LNCAP (cell line): ENCODE measurements at regions not wholly inside any gene's neighbourhood (a gene's known extent, or its start where the extent isn't known, plus 50 kb on each side); places are given as distances from the start of the nearest gene placed in this dataset.

ENCODE experiments used
- CTCF ChIP-seq: fragments of 450-650 bp; IDR thresholded peaks from 2 replicates; pipeline ENCODE4 v1.5.1; 2017; ENCODE audit warnings: mild to moderate bottlenecking

DNA sequence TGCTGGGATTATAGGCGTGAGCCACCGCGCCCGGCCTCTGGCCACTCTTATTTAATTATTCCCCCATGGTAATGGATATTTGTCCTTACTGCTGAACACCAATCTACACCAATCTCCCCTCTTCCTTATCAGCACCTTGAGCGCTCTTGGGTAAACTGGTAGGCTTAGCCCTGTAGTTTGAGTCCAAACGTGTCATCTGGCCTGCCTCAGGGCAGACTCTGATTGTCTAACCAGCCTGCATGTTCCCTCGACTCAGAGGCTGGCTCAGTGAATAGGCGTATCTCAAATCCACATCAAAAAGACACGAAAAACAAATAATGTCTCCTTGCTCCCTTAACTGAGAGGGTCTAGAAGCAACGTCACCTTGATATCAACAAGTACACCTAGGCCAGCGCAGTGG lies 260.9 kb downstream of the TFAP2C start:
- no peak for TF ChIP-seq CTCF

DNA sequence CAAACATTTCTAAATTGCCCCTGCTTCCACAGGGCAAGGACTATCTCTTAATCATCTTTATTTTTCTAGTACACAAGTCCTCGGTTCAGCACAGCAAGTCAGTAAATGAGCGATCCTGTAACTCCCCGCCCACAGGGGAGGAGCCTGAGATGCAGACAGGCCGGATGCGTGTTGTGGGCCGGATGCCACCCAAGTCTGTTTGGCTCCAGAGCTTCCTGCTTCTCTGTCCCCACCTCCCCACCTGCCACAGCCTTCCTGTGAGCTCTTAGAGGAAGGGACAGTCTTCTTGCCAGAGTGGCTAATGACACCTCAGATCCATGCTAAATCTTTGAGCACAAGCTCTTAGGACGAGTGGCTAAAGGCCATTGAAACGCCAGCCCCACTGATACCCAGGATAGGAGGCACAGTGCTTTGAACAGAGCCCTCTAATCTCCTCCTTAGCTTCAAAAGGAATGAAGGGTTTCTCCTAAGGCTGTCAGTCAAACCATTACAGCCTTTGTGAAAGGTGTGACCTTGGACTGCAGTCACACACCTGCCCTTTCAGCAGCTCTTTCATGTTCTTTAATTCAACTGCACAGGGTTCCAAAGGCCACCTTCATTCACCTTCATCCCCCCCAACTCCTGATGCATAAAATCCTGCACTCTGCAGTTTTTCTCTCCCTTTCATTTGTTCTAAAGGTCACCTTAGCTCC lies 264.3 kb downstream of the TFAP2C start:
- TF ChIP-seq CTCF: no peak

DNA sequence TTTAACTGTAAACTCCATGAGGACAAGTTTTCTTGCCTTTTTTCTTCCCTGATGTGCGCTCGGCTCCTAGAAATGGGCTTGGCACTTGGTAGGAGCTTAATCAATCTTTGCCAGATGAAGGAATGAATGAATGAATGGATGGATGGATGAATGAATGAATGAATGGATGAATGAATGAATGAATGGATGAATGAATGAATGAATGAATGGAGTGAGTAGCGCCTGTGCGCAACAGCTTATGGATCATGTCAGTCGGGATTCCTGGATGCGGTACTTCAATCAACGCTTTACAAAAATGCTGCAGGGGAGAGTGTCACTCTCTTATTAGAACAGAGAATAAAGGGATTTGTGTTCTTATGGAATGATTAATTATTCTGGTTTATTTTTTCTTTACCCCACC lies 267.3 kb downstream of the TFAP2C start:
- TF ChIP-seq CTCF: no peak

- no peak for TF ChIP-seq CTCF
Measured at GRCh38 chr20:56897318-56897957, 268.3 kb downstream of the TFAP2C start.

DNA sequence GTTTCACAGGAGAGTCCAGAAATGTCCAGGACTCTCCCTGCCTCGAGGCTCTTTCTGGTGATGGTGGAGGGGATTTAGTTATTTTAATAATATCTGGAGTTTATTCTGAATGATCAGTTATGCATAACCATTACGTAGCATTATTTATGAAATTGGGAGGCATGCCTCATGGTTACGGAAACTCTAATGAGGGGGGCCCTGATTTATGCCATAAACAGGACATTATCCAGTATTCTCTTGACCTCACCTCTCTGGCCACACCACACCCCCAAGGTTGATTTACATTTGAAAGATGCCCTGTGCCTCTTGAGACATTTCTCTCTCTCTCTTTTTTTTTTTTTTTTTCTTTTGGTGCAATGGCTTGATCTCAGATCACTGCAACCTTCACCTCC lies 268.8 kb downstream of the TFAP2C start:
- TF ChIP-seq CTCF: no peak

GRCh38 chr20:56899506-56899905 lies 270.4 kb downstream of the TFAP2C start:
- no peak for TF ChIP-seq CTCF

DNA sequence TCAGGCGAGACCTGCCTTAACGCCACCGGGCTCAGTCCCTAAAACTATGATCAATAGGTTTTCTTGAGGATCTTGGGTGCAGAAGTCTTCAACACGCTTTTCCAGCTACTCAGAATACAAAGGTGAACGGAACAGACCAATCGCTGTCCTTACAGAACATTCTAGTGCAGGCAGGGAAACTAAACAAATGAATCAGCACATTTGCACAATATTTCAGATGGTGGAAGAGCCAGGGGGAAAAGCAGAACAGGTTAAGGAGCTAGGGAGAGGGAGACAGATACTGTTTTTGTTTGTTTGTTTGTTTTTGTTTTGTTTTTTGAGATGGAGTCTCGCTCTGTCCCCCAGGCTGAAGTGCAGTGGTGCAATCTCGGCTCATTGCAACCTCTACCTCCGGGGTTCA lies 271.1 kb downstream of the TFAP2C start:
- no peak for TF ChIP-seq CTCF
